ENCODE measurements at regions not wholly inside any gene's neighbourhood (a gene's known extent, or its start where the extent isn't known, plus 50 kb on each side); places are given as distances from the start of the nearest gene placed in this dataset.

GRCh38 chr1:58882322-58882948, 98.6 kb upstream of the JUN start:
- intact Hi-C loops (cut with DNase I) = loop anchor here in 1 of 4 donors (10.0 kb wide), 1 partner anchor 68 kb away; no protein-coding TSS in a partner anchor
- WGBS, 3 donors = 74 to 86% (median 78%) methylated on average over 12 of the region's 12 CpGs
- H3K27ac ChIP-seq = no peak overlapping the region

GRCh38 chr1:58883037-58883887, 99.4 kb upstream of the JUN start:
- intact Hi-C loops (cut with DNase I) = loop anchor here in 1 of 4 donors (10.0 kb wide), 1 partner anchor 68 kb away; no protein-coding TSS in a partner anchor
- Histone ChIP-seq H3K4me1 (ENCODE audit: insufficient read depth) (peaks cover 13% of the 10 kb centered on the region), H3K4me3 (no peak overlapping the region), H3K36me3 (no peaks in the 10 kb centered on the region), H3K27ac (no peak overlapping the region), H3K9me3 (no peaks in the 10 kb centered on the region), H3K27me3 (no peaks in the 10 kb centered on the region)
- DNase-seq = peak in 4 of 5 donors; percentile 59 to 75 (median 63)
- 35 to 46% (median 43%) methylated on average over 12 of the region's 12 CpGs for WGBS, 3 donors
- TF ChIP-seq POLR2A (IDR thresholded peaks at IDR 0.05) = no peak

More at GRCh38 chr1:58882322-58882948, 98.6 kb upstream of the JUN start:
- H3K27me3 ChIP-seq = no peaks in the 10 kb centered on the region
- H3K4me3 ChIP-seq = no peak overlapping the region
- H3K9me3 ChIP-seq = no peaks in the 10 kb centered on the region
- H3K4me1 ChIP-seq (ENCODE audit: insufficient read depth) = peaks cover 13% of the 10 kb centered on the region
- no peaks in the 10 kb centered on the region for H3K36me3 ChIP-seq
- TF ChIP-seq POLR2A (IDR thresholded peaks at IDR 0.05) (no peak), EP300 (IDR thresholded peaks at IDR 0.05) (no peak), CTCF (IDR thresholded peaks at IDR 0.05) (no peak)
- DNase-seq = no peak

- no peak overlapping the region for H3K27ac ChIP-seq
- no peak overlapping the region for H3K4me3 ChIP-seq
- TF ChIP-seq POLR2A (IDR thresholded peaks at IDR 0.05) (no peak), EP300 (IDR thresholded peaks at IDR 0.05) (no peak), CTCF (IDR thresholded peaks at IDR 0.05) (no peak)
- no peak for DNase-seq
- H3K36me3 ChIP-seq = no peaks in the 10 kb centered on the region
- intact Hi-C loops (cut with DNase I) = loop anchor here in 1 of 4 donors (10.0 kb wide), 1 partner anchor 69 kb away; no protein-coding TSS in a partner anchor
- peaks cover 13% of the 10 kb centered on the region for H3K4me1 ChIP-seq (ENCODE audit: insufficient read depth)
- H3K27me3 ChIP-seq = no peaks in the 10 kb centered on the region
- H3K9me3 ChIP-seq = no peaks in the 10 kb centered on the region
- WGBS, 3 donors = 19 to 49% (median 31%) methylated on average over 4 of the region's 4 CpGs
Measured at GRCh38 chr1:58883888-58884482, 100.1 kb upstream of the JUN start.

- Histone ChIP-seq H3K4me3 (no peak overlapping the region), H3K27me3 (no peaks in the 10 kb centered on the region), H3K36me3 (no peaks in the 10 kb centered on the region), H3K9me3 (no peaks in the 10 kb centered on the region), H3K27ac (no peak overlapping the region), H3K4me1 (ENCODE audit: insufficient read depth) (peaks cover 13% of the 10 kb centered on the region)
- peak in 3 of 5 donors; percentile 56 to 66 (median 58) for DNase-seq
- 42 to 50% (median 43%) methylated on average over 8 of the region's 8 CpGs for WGBS, 3 donors
- TF ChIP-seq POLR2A (IDR thresholded peaks at IDR 0.05) (no peak), EP300 (IDR thresholded peaks at IDR 0.05) (no peak), CTCF (IDR thresholded peaks at IDR 0.05) (no peak)
- intact Hi-C loops (cut with DNase I) = loop anchor here in 1 of 4 donors (10.0 kb wide), 1 partner anchor 70 kb away; no protein-coding TSS in a partner anchor
Measured at GRCh38 chr1:58884706-58885661, 101.1 kb upstream of the JUN start.

Data from ovary (tissue), 7 donors.